Suppressor macrophage (primary cell): ENCODE measurements at regions not wholly inside any gene's neighbourhood (a gene's known extent, or its start where the extent isn't known, plus 50 kb on each side); places are given as distances from the start of the nearest gene placed in this dataset.

ENCODE experiments used
- DNase-seq, 4 experiments: peaks; one replicate each; pipeline ENCODE4 v3.0.0-alpha.2; 2020 to 2022

DNA sequence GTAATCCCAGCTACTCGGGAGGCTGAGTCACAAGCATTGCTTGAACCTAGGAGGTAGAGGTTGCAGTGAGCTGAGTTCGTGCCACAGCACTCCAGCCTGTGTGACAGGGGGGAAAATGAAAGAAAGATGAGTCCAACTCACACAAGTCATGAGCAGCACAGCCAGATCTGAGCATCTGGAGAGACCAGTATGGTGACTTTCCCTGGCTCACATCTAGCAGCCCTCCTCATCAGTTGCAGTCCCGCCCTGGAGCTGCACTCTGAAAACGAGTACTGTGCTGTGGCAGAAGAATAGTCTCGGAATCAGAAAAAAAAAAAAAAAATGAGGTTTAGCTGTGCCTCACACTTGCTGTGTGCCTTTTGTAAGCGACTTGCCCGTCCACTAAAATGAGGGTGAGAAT is 74.4 kb upstream of the TRIB2 start:
- DNase-seq: no peak

DNA sequence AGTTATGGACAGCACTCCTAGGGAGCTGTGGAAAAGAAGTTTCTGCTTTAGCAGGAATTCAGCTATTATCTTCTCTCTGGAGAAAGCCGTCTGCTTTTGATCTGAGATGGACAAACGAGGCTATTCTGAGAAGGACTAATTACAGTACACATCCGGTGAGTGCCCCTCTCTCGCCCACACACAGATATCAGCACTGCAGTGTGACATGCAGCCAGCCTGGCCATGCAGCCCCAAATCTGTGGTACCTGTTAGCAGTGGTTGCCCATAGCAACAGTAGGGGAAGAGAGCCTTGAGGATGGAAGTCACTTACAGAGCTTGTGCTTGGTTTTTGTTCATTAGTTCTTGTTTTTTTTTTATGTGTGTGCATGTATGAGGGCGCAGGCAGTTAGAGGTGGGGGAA is 73.9 kb upstream of the TRIB2 start:
- DNase-seq: no peak

DNA sequence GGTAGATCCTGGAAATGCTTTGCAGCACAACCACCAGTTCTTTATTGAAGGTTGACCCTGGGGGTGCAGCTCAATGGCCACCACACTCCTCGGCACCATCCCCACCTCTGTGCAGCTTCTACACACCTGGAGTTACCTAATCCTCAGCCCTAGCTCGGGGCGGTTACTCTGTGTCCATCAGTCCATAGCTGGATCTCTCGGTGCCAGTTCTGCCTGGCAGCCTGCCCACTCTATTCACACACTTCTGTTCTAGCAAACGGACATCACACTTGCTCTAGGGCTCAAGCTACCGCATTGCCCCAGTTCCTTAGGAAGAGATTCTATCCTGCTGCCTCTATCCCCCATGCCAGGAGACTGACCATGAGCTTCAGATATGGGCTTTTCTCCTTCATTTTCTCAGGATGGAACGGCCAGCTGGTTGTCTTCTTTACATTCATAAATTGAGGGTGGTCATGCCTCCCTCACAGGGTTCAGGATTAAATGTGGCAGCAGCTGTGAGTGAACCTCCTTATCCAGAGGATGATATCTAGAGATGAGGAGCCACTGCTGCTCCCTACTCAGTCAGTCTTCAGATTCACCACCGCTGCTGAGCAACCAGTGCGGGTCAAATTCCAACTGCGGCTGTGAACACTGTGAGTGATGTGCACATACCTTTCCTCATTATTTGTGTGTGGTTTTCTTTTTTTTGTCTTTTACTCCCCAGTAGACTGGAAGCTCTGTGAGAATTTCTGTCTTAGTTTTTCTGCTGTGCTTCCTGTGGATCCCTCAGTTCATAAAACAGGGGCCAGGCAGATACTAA is 66.9 kb upstream of the TRIB2 start:
- no peak for DNase-seq

DNA sequence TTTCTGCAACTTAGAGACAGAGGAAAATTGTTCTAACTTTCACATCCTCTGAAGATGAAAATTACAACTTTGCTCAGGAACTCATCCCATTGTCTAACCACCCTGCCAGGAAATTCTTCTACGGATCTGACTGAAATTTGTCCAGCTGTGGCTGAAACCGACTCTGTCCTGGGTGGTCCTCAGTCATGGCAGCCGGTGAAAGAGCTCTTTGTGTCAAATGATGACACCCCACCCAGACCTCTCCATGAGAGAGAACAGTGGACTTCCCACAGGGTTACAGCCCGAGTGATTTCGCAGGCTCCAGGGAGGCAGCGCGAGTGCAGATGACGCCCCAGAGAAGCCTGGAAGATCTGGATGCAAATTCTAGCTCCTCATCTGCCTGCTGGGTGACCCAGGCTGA is 65.1 kb upstream of the TRIB2 start:
- DNase-seq: no peak

DNA sequence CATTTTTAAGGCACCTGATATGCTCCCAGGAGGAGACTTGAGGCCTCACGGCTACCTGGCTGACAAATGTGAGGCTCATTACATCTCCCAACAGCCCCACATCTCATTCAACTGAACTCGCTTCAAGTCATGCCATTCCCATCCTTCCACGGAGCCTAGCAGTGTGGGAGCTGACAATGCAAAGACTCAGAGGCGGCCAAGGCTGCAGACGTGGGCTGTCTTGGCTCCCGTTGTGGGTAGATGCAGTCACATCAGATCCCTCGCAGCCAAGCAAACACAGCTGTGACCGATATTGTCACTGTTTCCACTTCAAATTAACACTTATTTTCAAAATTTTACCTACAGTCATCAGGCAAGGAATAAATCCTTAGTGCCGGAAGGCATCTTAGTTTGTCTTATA is 64.0 kb upstream of the TRIB2 start:
- no peak for DNase-seq

DNA sequence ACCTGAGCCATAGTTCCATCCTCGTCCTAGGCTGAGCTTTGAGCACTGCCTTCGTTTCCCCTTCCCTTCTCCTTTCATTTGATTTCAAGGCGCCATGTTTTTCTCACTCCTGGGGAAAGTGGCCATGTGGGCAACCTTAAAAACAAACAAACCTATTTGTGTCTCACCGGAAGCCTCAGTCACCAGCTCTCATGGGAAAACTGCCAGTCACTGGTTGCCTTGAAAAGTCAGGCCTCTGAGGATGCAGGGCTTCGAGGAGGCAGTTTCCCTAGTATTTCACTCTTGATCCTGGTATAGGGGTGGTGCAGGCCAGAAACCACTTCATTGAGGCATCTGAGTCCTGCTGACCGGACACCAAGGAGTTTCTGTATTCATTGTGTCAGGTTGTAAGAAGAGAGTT is 59.2 kb upstream of the TRIB2 start:
- no peak for DNase-seq

DNA sequence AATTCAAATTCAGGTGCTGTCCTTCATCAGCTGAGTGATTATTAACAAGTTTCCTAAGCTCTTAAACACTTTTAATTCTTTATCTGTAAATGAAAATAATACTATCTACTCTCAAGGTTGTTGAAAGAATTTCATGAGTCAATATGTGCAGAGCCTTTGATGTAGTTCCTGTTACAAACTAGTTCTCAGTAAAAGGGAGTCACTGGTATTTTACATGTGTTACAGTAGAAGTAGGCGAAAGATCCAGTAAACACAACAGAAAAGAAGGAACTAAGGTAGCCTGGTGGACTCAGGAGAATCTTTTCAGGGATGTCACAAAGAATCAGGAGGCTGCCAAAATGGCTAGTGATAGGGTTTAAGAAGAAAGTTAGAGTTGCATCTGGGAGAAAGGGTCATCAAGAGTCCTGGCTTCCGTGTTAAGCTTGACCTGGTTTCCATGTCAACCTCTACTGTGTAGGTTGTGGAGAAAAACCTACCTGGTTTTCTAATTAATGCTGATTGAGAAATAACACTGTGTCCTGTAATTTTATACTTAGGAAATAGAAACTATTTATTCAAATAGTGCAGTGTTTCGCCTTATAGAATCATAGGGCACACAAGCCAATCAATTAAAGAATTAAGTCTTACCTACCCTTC is 58.3 kb upstream of the TRIB2 start:
- DNase-seq: peak in 1 of 4 experiments; percentile 1

DNA sequence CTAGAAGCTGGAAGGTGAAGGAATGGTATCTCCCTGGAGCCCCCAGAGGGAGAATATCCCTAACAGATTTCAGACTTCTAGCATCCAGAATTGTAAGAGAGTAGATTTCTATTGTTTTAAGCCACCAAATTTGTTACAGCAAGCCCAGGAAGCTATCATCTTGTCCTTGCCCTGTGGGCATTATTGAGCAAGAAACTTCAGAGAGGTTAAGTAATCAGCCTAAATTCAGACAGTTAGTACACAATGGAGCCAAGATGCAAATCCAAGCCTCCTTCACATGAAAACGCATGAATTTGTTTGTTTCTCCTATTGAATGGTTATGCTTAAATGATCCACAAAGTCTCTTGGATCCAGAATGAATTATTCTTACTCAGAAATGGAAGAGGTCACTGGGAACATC is 55.2 kb upstream of the TRIB2 start:
- no peak for DNase-seq

DNA sequence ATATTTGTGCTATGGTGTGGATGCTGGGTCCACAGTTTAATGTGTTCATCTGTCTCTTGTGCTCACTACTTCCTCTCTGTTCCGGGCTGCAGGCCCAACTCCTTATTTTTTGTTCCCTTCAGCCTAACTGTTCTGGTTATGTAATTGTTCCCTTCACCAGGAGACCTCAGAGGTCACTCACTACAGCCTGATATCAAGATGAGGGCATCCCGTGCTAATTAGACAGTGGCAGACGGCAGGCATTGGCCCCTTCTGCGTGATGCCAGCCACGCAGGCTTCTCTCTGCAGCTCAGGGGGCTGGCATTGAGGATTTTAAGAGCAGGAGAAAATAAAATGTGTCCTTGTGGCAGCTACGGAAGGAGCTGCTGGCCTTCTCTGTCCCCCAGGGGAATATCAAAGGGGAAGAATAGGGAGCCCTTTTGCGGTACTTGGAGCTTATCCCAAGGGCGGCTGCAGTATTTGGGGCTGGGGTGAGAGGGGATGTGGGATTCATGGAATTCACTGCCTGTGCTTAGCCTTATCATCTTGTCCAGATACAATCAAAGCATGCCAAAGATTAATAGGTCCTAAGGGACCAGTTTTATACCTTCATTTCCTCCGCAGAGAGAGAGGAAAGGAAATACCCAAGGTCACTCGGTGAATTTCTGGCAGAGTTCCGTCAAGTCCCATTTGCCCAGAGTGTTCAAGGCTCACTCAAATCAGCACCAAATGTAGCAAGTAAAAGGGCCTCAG is 53.3 kb upstream of the TRIB2 start:
- no peak for DNase-seq

DNA sequence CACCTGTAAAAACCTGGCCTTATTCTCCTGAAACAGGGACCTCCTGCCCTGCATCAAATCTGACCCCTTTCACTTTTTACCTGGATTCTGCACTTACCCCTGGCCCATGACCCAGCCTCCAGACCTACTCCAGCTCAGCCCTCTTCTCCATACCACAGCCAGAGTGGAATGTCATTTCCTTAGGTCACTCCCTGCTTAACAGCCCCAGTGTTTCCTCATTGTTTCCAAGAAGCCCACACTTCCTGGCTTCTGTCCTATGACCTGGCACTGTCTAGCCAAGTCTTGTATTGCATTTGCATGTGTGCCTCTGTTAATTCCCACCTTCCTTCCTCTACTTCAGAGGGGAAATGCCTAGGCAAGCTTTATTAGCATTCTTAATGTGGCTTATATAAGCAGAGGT is 51.4 kb upstream of the TRIB2 start:
- DNase-seq: no peak

DNA sequence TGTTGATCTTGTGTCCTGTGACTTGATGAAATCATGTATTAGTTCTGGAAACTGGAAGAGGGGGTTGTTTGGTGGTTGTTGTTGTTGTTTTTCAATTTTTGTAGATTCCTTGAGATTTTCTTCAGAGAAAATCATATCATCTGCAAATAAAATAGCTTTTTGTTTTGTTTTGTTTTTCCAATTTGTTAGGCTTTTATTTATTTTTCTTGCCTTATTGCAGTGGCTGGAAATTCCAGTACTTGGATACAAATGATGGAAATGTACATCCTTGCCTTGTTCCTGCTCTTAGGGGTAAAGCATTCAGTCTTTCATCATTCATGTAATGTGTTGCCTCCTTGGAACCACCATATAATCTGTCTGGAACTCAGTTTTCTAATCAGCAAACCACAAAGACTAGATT is 50.3 kb upstream of the TRIB2 start:
- DNase-seq: no peak
